NCI-H1930 (cell line): ENCODE measurements at regions not wholly inside any gene's neighbourhood (a gene's known extent, or its start where the extent isn't known, plus 50 kb on each side); places are given as distances from the start of the nearest gene placed in this dataset.

Experiments
- DNase-seq, 2 experiments: peaks; one replicate each; lab custom pipeline; 2025; lab: John Stamatoyannopoulos, UW

DNA sequence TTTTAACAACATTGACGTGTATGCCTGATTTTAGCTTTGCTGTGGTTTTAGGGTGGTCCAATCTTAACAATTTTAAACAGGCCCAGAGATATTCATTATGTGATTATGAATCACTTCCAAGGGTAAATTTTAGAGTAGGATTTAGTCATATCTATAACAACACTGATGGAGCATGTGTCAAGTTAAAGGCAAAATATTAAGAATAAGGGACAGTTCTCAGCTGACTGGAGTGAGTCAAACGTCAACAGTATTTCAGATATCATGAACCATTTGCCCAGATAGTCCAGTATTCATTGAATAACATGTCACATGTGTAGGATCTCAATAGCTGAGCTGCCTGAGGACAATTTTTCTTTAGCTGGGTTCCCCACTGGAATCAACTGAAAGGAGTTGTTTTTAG, 61.3 kb upstream of the VCX2 start:
- no peak for DNase-seq

DNA sequence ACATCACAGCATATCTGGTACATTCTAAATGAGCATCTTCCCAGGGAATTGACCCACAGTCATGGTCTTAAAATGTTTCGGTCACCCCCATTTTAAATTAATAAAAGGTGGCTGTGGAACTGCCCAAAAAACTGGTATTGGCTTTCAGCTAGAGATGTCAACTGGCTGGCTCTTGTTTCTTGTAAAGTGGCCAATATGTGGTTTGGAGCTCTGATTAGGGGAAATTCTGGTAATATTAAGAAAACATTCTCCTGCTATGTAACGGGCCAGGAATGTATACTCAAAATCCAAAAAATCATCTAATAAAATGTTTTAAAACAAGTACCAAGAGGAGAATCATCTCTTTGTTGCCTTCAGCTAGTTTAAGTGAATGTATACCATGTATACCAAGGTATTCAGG, 62.0 kb upstream of the VCX2 start:
- DNase-seq = no peak

DNA sequence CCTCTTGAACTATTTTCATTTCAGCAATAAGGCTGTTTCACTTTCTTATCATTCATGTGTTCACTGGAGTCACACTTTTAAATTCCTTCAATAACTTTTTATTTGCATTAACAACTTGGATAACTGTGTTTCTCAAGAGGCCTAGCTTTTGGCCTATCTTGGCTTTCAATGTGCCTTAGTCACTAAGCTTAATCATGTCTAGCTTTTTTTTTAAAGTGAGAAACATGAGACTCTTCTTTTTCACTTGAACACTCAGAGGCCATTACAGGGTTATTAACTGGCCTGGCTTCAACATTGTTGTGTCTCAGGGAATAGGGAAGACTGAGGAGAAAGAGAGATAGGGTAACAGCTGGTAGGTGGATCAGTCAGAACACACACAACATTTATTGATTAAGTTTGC, 64.0 kb upstream of the VCX2 start:
- no peak for DNase-seq

DNA sequence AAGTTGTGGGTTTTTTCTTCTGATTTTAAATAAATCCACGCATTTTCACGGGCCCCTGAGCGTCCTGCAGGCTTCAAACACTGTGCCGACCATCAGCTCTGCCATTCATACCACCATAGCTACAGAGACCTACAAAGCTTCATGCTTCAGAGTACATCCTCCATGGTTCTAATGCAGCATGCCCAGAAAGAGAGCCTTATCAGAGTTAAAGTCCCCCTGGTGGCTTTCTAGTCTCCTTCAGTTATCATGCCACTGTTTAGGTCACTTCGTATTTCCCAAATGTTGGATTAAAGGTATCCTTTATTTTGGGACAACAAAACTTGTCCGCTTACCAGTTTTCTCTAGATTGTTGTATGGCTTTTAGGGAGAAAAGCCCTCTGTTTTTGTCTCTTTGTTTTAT, 66.7 kb upstream of the VCX2 start:
- no peak for DNase-seq

DNA sequence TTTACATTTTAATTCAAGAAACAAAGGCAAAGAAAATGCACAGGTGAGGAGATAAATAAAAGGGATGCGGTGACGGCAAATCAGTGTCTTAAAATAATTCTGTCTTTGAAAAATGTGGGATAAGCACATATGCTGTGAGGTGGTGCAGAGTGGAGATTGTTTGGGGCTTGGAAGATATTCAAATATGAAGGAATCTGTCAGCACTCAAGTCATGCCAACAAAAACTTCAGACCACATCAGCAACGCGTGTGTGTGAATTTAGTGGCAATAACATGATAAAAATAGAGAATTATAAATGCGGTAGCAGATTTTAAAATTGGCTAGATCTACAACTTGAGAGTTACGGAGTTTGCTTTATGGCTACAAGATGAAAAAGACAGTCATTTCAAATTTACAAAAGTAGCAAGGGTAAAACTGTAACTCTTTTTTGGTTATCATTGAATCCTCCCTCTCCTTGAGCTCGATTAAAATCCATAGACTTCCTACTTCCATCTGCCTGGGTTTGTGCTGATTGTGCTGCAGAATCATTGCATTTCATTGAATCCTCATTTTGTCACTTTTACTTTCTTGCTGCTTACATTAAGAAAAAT, 71.5 kb upstream of the VCX2 start:
- no peak for DNase-seq

DNA sequence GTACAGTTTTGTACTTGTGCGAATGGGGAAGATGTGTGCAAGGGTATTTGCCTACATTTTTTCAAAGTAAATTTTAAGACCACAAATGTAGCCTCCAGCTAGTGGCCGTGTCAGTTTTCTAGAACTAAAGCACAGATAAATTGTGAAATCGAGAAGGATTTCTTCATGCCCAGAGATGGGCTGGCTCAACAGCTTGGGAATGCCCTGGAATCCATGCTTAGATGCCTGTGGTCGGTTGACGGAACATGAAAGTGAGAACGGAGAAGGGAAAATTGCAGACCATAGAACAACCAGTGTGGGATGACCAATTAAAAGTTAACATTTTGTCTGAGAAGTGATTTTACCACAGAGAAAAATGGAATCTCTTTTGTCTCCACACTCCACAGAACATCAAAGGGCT, 73.2 kb upstream of the VCX2 start:
- no peak for DNase-seq

DNA sequence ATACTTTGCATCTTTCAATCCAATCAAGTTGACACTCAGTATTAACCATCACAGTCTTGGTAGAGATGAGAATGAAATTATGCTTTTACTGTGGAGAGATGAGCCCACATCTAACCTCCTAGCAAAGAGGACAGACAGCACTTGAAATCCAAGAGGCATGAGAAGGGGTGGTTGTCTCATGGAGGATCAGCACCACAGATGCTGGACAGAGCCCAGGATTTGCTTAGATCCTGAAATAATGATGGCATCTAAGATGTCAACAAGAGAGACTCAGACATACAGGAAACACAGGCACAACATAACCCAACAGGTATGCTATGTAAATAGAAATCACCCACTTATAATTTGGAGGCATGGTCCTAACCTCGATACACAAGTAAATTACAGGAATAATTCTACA, 74.3 kb upstream of the VCX2 start:
- DNase-seq = no peak

DNA sequence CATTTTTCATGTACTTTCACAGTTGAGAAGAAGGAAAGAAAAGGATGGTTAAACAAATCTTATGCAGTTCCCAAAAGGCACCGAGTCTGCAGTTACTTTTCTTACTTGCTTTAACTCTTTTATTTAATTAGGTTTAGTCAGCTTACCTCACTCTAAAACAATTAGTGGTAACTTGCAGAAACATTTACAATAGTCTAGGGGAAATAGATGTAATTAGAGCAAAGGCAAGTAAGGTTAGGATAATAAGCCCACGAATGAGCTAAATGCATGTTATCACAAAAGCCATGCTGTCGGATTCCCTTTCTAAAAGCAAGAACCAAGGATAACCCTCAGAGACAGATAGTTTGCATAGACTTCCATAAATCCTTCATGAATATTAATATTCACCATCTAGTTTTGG, 82.0 kb upstream of the VCX2 start:
- no peak for DNase-seq

DNA sequence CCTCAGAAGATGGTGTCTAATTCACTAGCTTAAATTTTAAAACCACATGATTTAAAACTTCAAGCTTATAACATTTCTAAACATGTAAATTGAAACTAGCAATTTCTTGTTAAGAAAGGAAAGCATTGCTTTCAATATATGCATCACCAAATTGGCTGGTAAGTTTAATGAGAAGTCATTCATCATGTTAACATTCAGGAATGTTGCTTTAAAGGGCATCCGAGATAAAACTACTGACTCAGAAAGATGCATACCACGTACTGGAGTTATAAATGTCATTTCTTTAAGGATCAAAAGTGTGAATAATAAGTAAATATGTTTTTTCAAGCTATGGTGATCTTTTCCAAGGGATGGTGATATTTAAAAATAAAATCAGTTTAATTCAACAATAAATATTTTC, 83.3 kb upstream of the VCX2 start:
- no peak for DNase-seq

DNA sequence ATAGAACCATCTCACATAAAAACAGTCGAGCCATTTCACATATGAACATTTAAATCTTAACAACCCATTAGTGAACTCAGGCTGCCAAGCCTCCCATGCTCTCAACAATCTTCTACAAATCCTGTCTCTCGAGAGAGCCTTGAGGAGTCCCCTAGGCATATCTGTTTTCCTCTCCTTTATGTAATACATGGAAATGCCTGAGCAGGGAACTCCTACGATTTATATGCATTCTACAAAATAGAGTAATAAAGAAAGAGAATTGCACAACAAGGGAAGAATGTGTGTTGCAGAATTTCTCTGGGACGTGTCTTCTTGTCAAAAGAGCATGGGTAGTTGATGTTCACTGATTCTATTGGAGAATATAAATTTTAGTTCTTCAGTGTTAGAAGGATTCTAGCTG, 101.8 kb upstream of the VCX2 start:
- no peak for DNase-seq

DNA sequence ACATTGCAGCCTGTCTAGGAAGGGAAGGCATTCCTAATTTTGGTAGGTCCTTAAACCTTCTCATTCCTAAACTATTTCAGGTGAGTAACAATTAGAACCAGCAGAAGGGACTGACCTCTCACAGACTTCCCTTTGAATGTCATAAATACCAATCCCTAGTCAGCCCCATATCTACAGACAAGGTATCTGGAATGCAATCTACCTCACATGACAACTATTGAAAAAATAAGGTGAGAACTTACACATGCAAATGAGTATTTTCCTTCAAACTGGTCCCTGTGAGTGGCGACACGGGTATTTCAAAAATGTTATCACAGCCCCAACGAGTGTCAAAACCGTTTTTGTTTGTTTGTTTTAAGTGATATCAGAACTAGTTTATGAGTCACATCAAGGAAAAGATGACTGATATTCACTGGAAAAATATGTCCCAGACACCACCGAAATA, 102.4 kb upstream of the VCX2 start:
- DNase-seq = no peak

DNA sequence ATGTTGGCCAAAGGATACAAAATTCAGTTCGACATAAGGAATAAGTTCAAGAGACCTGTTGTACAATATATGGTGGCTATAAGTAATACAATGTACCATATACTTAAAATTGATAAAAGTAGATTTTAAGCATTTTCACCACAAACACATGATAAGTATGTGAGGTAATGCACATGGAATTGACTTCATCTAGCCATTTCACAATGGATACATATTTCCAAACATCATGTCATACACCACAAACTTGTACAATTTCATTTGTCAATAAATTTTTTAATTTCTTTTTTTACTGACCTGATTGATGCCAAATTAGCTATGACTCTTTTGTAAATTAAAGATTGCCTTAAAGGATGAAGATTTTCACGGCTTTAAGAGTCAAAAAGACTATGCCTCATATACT, 103.1 kb upstream of the VCX2 start:
- no peak for DNase-seq

DNA sequence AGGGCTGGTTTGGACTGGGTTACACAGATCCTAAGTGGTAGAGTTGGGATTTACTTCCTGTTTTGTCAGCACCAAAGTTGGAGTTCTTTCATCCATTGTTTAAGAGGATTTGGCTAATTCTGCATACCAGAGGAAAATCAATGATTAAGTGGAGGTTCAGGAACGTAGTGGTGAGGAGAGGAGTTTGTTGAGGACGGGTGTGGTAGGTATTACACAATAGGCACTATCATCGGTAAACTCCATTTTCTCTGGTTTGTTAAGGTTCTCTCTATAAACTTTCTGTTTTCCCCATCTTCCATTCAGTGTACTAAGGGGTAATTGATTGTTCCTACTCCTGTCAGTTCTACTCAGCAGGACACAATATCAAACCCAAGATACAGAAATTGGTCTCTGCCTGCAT, 107.5 kb upstream of the VCX2 start:
- DNase-seq = no peak

DNA sequence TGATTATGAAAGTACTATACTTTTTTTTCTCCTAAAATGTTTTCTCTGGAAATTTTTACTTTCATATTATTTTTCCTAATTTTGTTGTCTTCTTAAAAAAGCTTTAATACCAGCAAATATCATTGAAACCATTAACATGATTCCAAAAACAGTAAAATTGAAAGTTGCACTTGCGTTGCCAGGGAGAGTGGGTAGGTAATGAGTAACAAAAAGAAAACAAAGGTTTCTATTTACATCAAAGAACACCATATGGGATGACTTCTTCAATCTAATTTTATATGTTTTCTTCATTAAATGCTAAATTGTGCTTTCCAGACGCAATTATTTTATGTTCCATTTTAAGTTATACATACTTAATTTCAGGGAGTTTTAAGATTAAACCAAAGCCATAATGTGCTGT, 108.3 kb upstream of the VCX2 start:
- no peak for DNase-seq

DNA sequence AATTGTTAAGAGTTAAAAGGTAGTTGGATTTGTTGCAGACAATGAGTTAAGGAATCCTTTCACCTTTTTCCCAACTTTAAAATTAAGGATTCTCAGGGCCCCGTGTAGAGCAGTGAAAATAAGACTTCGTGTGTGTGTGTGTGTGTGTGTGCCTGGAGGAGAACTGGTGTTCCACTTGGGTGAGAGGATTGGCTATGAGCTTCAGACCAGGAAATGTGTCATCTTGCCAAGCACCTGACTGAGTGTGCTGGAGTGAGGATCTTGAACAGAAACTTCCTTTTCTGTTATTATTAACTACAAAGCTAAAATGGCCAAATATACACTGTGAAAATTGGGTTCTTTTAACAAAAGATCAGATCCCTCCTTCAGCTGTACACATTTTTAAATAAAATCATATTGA, 113.1 kb upstream of the VCX2 start:
- DNase-seq = no peak

DNA sequence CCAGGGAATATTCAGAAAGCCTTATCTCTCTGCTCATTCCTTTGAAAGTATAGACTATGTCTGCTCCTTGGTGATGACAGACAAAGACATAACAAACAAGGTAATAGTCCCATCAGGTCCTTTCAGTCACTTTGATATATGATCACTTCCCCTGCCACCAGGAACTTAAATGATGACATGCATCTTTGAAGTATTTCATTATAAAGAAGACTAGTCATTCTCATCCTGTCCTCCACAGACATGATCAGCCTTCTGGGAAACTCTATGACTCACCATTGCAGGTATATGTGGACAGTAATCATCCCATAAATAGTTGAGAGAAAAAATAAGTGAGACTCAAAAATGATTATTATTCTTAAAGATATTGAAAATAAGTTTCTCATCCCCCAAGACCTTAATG, 117.5 kb upstream of the VCX2 start:
- DNase-seq = no peak

DNA sequence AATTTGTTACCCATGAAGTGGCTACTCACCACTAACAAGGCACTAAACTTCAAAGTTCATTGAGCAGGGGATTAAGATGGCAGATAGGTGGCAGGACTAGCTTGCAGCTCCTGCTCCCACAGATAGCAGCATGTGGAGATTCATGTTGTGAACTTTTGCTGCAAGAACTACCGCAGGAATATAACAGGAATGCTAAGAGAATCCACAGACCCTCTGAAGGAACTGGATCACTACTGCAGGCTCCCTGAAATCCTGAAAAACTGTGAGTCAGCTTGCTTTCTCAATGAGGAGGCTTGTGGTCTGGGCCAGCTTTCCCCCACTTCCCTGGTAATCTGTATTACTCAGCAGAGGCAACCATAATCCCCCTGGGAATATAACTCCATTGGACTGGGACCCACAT, 118.5 kb upstream of the VCX2 start:
- DNase-seq = no peak

DNA sequence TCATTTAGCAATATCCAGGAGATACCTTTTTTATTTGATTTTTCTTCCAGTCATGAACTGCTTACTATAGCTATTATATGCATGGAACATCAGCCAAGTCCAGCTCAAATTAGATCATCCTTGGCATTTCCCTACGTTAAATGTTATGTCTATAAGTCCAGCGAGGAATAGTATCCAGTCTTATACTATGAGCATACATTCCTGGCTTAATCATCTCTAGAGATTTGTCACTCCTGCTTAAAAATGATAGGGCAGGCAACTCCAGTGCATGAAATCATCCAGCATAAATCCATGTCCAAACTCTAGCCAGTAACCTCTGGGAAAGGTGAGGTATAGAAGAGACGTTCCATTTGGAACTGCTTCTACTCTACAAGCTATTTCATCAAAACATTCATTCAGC, 126.7 kb upstream of the VCX2 start:
- no peak for DNase-seq

DNA sequence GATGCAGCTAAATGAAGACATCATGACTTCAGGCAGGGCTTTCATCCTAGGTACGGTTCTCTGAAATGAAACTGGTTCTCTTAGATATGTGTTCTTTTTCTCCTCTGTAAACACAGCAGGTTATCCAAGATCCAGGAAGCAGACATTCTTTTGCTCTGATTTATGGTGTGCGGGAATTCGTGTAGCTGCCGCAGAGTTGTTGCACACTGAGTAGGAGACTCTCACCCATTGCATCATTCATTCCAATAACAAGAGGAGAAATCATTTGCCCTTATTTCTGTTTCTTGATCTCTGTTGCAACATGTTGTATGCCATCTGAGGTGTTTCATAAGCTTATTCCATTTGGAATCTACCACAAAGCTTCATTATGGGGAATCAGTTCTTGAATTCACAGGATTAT, 133.6 kb upstream of the VCX2 start:
- no peak for DNase-seq

DNA sequence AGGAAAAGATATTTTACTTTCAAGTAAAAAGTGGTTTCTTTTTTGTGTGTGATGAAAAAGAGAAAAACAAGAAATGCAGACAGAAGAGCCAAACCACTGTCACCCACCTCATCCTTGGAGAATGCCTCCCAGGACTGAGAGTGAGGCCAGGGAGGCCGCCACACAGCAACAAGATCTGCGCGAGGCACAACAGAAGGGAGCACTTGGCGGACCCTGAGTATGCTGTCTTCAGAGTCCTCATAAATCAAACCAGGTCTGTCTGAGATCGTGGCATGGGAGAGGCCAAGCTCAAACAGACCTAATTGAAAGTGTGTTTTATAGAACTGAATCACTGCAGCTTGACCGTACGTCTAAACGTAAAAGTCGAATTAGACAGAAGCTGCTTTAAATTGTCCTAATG, 134.3 kb upstream of the VCX2 start:
- no peak for DNase-seq

DNA sequence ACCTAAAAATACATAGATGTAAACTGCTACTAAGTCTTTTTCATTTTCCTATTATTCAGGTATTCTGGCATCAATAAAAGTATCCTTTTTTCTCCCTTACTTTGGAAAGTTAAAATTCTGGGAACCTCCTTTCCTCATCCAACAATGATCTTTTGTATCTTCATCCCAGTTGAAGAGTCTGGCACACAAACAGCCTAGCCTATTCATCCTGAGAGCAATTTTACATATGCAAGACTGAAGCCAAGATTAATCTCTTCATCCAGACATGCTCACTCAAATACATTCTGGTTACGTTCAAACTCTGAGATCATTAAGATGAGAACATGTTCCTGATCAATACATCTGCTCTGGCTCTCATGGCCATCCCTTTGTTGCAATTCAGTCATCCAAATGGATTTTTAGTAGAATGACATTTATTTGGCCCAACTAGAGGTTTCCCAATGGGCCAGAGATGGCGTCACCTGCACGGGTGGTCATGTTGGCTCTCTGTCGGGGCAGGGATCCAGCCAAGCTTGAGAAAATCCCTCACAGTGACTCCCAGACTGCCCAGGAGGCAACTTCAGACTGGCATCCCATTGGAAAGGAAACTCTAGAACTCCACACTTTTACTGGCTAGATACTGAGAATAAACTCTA, 135.3 kb upstream of the VCX2 start:
- no peak for DNase-seq

DNA sequence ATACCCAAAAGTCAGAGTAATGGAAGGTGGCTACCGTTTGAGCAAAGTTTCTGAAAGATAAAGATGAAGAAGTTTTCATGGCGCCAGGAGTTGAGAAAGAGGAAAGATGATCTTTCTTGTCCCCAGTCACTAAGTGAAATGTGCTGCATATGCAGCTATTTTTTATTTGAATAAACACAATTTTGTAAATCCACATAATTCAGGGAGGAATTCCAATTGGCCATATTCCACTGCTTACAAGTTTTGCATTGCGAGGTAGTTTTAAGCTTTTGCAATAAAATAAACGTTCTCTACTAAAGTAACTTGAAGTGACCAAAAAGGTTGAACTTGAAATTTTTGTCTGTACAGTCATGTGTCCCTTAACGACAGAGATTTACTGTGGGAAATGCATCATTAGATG, 139.3 kb upstream of the VCX2 start:
- DNase-seq = no peak

DNA sequence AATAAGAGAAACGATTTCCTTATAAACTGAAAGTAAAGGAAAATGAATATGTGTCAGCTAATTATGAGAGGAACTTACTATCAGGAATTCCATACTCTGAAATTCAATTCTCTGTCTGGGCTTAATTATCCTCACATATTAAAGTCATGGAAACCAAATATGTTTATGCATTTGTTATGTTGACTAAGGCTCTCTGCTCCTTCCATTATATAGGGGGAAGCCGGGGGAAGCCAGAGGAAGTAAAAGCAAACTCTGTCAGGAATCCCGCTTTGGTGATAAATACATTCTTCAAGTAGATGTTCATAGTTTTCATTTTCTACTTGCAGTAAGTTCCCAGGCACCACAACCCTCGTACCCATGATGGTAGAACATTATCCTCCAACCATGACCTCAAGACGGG, 142.8 kb upstream of the VCX2 start:
- DNase-seq = no peak

DNA sequence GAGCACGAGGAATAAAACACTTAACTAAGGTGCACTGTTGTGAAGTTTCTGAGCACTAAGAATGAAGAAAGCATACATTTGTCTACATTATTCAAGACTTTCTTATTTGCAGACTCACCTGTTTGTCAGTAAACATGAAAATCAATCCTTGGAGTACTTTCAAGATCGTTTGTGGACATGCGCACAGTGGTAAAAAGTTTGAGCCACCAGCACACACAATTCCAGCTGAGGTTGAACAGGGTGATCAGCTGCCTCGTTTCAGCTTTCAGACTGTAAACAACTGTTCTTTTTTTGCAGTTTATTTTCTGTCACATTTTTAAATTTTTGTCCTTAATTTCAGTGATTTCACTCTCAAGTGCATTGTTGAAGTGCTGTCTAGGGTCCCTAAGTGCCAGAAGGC, 143.8 kb upstream of the VCX2 start:
- no peak for DNase-seq

DNA sequence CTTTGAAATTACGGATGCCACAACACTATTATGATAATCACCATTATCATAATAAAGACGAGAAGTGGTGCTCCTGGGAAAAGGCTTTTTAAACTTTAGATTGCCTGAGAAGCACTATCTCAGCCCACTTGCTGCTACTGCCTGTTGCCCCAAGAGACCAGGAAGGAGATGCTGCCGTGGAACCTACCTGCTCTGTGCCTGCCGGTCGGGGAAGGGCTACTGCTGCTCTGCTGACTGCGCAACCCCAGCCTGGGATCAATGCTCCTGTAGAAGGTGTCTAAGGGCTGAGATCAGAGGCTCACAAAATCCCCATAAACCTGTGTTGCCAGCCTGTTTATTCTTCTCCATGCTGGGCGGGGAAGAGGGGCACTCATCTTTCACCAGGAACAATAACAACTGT, 145.3 kb upstream of the VCX3B start:
- no peak for DNase-seq
